GM13977 (cell line): ENCODE measurements at regions not wholly inside any gene's neighbourhood (a gene's known extent, or its start where the extent isn't known, plus 50 kb on each side); places are given as distances from the start of the nearest gene placed in this dataset.

Experiments
- DNase-seq: peaks from one replicate; pipeline ENCODE4 v3.0.0; 2012; ENCODE audit warnings: low spot score
- CTCF ChIP-seq: IDR thresholded peaks from 2 replicates; pipeline ENCODE4 v1.5.1; 2012; ENCODE audit warnings: mild to moderate bottlenecking, control low read depth; ENCODE audit not compliant: insufficient read depth; ENCODE audit errors: extremely low read depth, missing control alignments
- in situ Hi-C: fragments of 300-500 bp; cut with MboI; formaldehyde crosslinking; loops from one replicate; pipeline ENCODE4 v1.12.0; 2022; ENCODE audit warnings: low sequenced_read_pairs, low pct_unique_long_range_greater_than_20kb, mixed read lengths, inconsistent platforms; ENCODE audit not compliant: unreplicated experiment

DNA sequence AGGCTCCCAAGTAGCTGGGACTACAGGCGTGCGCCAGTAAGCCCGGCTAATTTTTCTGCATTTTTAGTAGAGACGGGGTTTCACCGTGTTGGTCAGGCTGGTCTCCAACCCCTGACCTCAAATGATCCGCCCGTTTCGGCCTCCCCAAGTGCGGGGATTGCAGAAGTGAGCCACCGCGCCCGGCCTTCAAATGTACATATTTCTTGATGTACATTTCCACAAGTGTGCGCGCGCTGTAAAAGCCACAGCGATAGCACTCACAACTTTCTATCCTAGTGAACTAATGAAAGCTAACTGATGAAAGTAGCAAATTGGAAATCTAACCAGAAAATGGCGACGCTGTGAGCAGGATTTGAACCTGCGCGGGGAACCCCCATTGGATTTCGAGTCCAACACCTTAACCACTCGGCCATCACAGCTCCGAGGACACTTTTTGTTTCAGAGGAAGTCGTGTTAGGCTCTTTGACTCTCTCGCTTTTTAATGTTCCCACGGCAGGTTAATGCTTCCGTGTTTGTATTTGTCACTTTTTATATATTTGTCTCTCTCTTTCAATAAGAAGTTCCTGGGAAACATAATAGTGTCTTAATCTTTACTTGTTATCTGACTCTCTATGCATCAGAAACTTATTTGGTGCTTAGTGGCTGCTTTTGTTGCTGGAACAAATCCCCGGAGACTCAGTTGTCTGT, 199.4 kb upstream of the ZNF184 start:
- in situ Hi-C loops = no loop called here
- no peak for TF ChIP-seq CTCF
- no peak for DNase-seq

GRCh38 chr6:27669624-27670301, 196.9 kb upstream of the ZNF184 start:
- no peak for DNase-seq
- in situ Hi-C loops = no loop called here
- TF ChIP-seq CTCF = no peak

DNA sequence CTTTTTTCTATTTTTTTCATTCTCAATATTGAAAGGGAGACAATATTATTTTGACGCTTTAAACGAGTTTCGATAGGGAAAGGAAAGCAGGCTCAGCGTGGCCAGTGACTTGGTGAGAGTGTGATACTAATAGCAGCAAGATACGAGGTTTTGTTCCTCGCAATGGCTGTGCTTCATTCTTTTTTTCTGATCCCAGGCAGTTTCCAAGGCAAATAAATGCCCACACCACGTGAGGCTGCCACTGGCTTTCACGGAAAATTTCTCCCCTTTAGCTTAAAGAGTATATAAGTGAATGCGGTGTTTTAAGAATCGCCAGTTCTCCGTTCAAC, 196.4 kb upstream of the ZNF184 start:
- in situ Hi-C loops = no loop called here
- no peak for DNase-seq
- TF ChIP-seq CTCF = no peak

- in situ Hi-C loops = no loop called here
- no peak for TF ChIP-seq CTCF
- no peak for DNase-seq
Measured at GRCh38 chr6:27668442-27669294, 195.8 kb upstream of the ZNF184 start.

- no peak for DNase-seq
- no peak for TF ChIP-seq CTCF
- in situ Hi-C loops = no loop called here
Measured at GRCh38 chr6:27667657-27668441, 194.9 kb upstream of the ZNF184 start.

DNA sequence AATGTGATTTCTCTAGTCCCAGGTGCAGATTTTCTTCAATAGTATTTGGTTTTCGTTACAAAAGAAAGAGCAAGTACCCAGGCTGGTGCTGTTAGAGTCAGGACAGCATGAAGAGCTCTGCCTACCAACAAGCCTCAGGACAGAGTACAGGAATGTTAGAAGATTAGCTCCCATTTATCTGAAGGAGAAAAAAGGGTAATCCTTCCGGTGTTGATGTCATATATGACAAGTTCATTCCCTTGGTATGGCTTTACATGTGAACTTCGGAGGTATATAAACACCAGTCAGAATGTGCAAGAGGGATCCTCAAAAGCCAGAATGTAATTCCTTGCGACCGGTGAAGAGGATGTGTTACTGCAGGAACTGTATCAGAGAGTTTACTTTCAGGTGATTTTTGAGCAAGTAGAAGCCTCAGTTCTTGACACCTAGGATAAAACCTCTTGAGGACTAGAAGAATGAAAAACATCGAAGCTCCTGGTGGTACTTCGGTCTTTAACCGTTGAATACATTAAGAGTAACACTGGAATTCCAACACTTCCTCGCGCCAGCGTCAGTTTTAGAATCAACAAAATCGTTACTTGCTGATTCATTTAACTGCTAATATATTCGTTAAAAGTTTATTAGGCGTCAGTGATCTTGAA, 194.2 kb upstream of the ZNF184 start:
- no peak for TF ChIP-seq CTCF
- in situ Hi-C loops = no loop called here
- DNase-seq = no peak
